Heart left ventricle (tissue), 16 donors: ENCODE measurements at regions not wholly inside any gene's neighbourhood (a gene's known extent, or its start where the extent isn't known, plus 50 kb on each side); places are given as distances from the start of the nearest gene placed in this dataset.
"Not testable (repeated sequence)": the region's sequence is repeated elsewhere in the genome, so short reads cannot be mapped to it uniquely, and the experiment has no call there.

ENCODE experiments used
- ATAC-seq, 4 donors: fragments of 200-7000 bp; cut with Tn5 transposase; one replicate each; pipeline ENCODE4 v1.9.1; 2020 to 2022; ENCODE audit warnings: moderate library complexity in 4 of 4, mild to moderate bottlenecking in 3 of 4, moderate number of reproducible peaks in 1 of 4
- DNase-seq, 5 donors: peaks; one replicate each; pipeline ENCODE4 v3.0.0-alpha.2; 2020
- H3K27ac ChIP-seq, 12 donors: fragments of 200-600 bp; sonication (generic) in 4 of 12; one replicate each; pipeline versions ENCODE4 v1.5.0 to v1.8.0; 2016 to 2022; ENCODE audit warnings: mild to moderate bottlenecking in 2 of 12
- H3K27me3 ChIP-seq, 9 donors: fragments of 200-600 bp; sonication (generic) in 2 of 9; one replicate each; pipeline versions ENCODE4 v1.5.1 to v1.8.0; 2016 to 2022; ENCODE audit warnings: mild to moderate bottlenecking in 3 of 9
- H3K36me3 ChIP-seq, 9 donors: fragments of 200-600 bp; sonication (generic) in 2 of 9; one replicate each; pipeline versions ENCODE4 v1.5.0 to v1.8.0; 2018 to 2022; ENCODE audit warnings: mild to moderate bottlenecking in 2 of 9
- H3K4me1 ChIP-seq, 12 donors: fragments of 200-600 bp; sonication (generic) in 4 of 12; one replicate each; pipeline versions ENCODE4 v1.5.0 to v1.8.0; 2016 to 2022; ENCODE audit warnings: mild to moderate bottlenecking in 3 of 12
- H3K4me3 ChIP-seq, 12 donors: fragments of 200-600 bp; sonication (generic) in 4 of 12; one replicate each; pipeline versions ENCODE4 v1.5.0 to v1.8.0; 2017 to 2022; ENCODE audit warnings: mild to moderate bottlenecking in 9 of 12, moderate library complexity in 4 of 12
- H3K9me3 ChIP-seq, 12 donors: fragments of 200-600 bp; sonication (generic) in 4 of 12; one replicate each; pipeline versions ENCODE4 v1.5.0 to v1.8.0; 2016 to 2022; ENCODE audit warnings: mild to moderate bottlenecking in 1 of 12
- CTCF ChIP-seq, 12 donors: fragments of 200-600 bp; sonication (generic) in 4 of 12; IDR thresholded peaks; one replicate each; pipeline versions ENCODE4 v1.5.0 to v1.8.0; 2018 to 2022; ENCODE audit warnings: antibody characterized with exemption in 12 of 12, mild to moderate bottlenecking in 5 of 12
- POLR2A ChIP-seq, 2 donors: fragments of 450-650 bp; IDR thresholded peaks; one replicate each; pipeline ENCODE4 v1.6.1; 2017; ENCODE audit warnings: antibody characterized with exemption in 2 of 2, mild to moderate bottlenecking in 2 of 2, moderate library complexity in 2 of 2
- WGBS, 4 donors: extraction: QIAGEN DNeasy Blood & Tissue Kit in 2 of 4; methylation state at CpG; one replicate each; pipeline versions ENCODE4 v1.1.5 to v1.1.7; 2013 to 2018; 5-methylcytosine and 5-hydroxymethylcytosine counted together
- intact Hi-C, 10 donors: fragments of 100-400 bp; cut with DNase I; formaldehyde crosslinking; loops; one replicate each; pipeline versions ENCODE4 v1.11.1 to v1.14.2; 2022
- donor health status: ischemic (EF 13 %, LVEDD 7.1; RV severe dilation, severe dysfunction).
- donor health status: healthy with polysubstance abuse.
- donor health status: DM: no; HTN: yes; CAD: no.
- donor health status: DM: no; HTN: no; CAD: no.
- donor health status: ischemic (EF 25% LVEDD 6.9; RV normal size, moderate dysfunction).
- donor health status: ischemic (EF 25% LVEDD 5.7; RV mildly dilated, moderate dysfunction).
- donor health status: healthy.
- donor health status: DM: yes; HTN: yes; CAD: no.
- donor health status: ischemic (EF 35%, LVEDD 5.7; RV mildly dilated, moderate dysfunction).
- donor health status: nonischemic (EF 11% LVEDD 7.7; RV severe dilation, severe dysfunction).
- donor health status: DM: yes; HTN: yes; CAD: no.
- donor health status: PGD.
- donor health status: ischemic (EF 29% LVEDD 5.4; RV normal size, mild dysfunction).
- donor health status: nonischemic (EF 23%, LVEDD 6.1; RV moderate dilation, normal function).

GRCh38 chr6:146981981-146982380 lies 222.2 kb upstream of the STXBP5 start:
- H3K9me3 ChIP-seq = peaks cover 0 to 5% (median 0%) of the 10 kb centered on the region in 12 donors
- no peaks in the 10 kb centered on the region for H3K4me1 ChIP-seq
- DNase-seq (no peak), ATAC-seq (no peak)
- H3K4me3 ChIP-seq = no peak overlapping the region
- no peaks in the 10 kb centered on the region for H3K27me3 ChIP-seq
- WGBS, 4 donors = 72 to 84% (median 81%) methylated on average over 3 of the region's 3 CpGs
- no peak overlapping the region for H3K27ac ChIP-seq
- intact Hi-C loops = no loop called here
- TF ChIP-seq CTCF (IDR thresholded peaks at IDR 0.05) = no peak
- TF ChIP-seq POLR2A (IDR thresholded peaks at IDR 0.05) = no peak
- no peaks in the 10 kb centered on the region for H3K36me3 ChIP-seq

- no peak for ATAC-seq
- intact Hi-C loops = no loop called here
- WGBS, 4 donors = 67 to 72% (median 70%) methylated on average over 11 of the region's 11 CpGs
Observed at GRCh38 chr6:146984251-146984924, 219.8 kb upstream of the STXBP5 start.

GRCh38 chr6:146985111-146985510 lies 219.1 kb upstream of the STXBP5 start:
- H3K36me3 ChIP-seq = no peaks in the 10 kb centered on the region
- no peaks in the 10 kb centered on the region for H3K4me1 ChIP-seq
- no peak overlapping the region for H3K27ac ChIP-seq
- no peak overlapping the region for H3K4me3 ChIP-seq
- TF ChIP-seq POLR2A (IDR thresholded peaks at IDR 0.05) (no peak), CTCF (IDR thresholded peaks at IDR 0.05) (no peak)
- no peaks in the 10 kb centered on the region for H3K27me3 ChIP-seq
- 70 to 84% (median 82%) methylated on average over 3 of the region's 3 CpGs for WGBS, 4 donors
- DNase-seq (no peak), ATAC-seq (no peak)
- intact Hi-C loops = no loop called here
- peaks cover 0 to 17% (median 0%) of the 10 kb centered on the region in 12 donors for H3K9me3 ChIP-seq

More at GRCh38 chr6:146984251-146984924, 219.8 kb upstream of the STXBP5 start:
- Histone ChIP-seq H3K36me3 (no peaks in the 10 kb centered on the region), H3K4me1 (no peaks in the 10 kb centered on the region), H3K9me3 (peaks cover 0 to 17% (median 0%) of the 10 kb centered on the region in 12 donors), H3K27me3 (no peaks in the 10 kb centered on the region), H3K27ac (no peak overlapping the region), H3K4me3 (no peak overlapping the region)
- no peak for DNase-seq
- TF ChIP-seq CTCF (IDR thresholded peaks at IDR 0.05) = no peak

GRCh38 chr6:146985966-146986365 lies 218.3 kb upstream of the STXBP5 start:
- intact Hi-C loops = no loop called here
- no peaks in the 10 kb centered on the region for H3K4me1 ChIP-seq
- no peak overlapping the region for H3K4me3 ChIP-seq
- TF ChIP-seq POLR2A (IDR thresholded peaks at IDR 0.05) (no peak), CTCF (IDR thresholded peaks at IDR 0.05) (no peak)
- no peak for ATAC-seq
- H3K36me3 ChIP-seq = no peaks in the 10 kb centered on the region
- WGBS, 4 donors = 94 to 100% (median 97%) methylated on average over 2 of the region's 2 CpGs
- no peak overlapping the region for H3K27ac ChIP-seq
- DNase-seq = no peak
- peaks cover 0 to 17% (median 0%) of the 10 kb centered on the region in 12 donors for H3K9me3 ChIP-seq
- H3K27me3 ChIP-seq = no peaks in the 10 kb centered on the region

GRCh38 chr6:146987938-146988337 lies 216.3 kb upstream of the STXBP5 start:
- H3K4me1 ChIP-seq, ATAC-seq, H3K36me3 ChIP-seq, H3K4me3 ChIP-seq, H3K27me3 ChIP-seq, DNase-seq, H3K27ac ChIP-seq, intact Hi-C loops: not testable (repeated sequence)
- 95 to 100% (median 97%) methylated on average over 1 of the region's 1 CpG for WGBS, 4 donors
- peaks cover 0 to 17% (median 0%) of the 10 kb centered on the region in 12 donors for H3K9me3 ChIP-seq
